NCI-H69 (cell line): ENCODE measurements at regions not wholly inside any gene's neighbourhood (a gene's known extent, or its start where the extent isn't known, plus 50 kb on each side); places are given as distances from the start of the nearest gene placed in this dataset.
A peak's percentile ranks its signal among the peaks of the same experiment; 100 is the strongest.
"Not testable (repeated sequence)": the region's sequence is repeated elsewhere in the genome, so short reads cannot be mapped to it uniquely, and the experiment has no call there.

ENCODE experiments used
- DNase-seq: peaks from one replicate; lab custom pipeline; 2025; lab: John Stamatoyannopoulos, UW

GRCh38 chr9:20238921-20239320 is 383.4 kb downstream of the MLLT3 start:
- no peak for DNase-seq

GRCh38 chr9:20237686-20238085 is 384.6 kb downstream of the MLLT3 start:
- DNase-seq = no peak

GRCh38 chr9:20236676-20237075 is 385.6 kb downstream of the MLLT3 start:
- peak; percentile 15 for DNase-seq

GRCh38 chr9:20235206-20235605 is 387.1 kb downstream of the MLLT3 start:
- not testable (repeated sequence) for DNase-seq

GRCh38 chr9:20228096-20228495 is 394.2 kb downstream of the MLLT3 start:
- no peak for DNase-seq

- DNase-seq = no peak
Observed at GRCh38 chr9:20227166-20227874, 395.0 kb downstream of the MLLT3 start.

- DNase-seq = peak; percentile 91
Observed at GRCh38 chr9:20226345-20226744, 396.0 kb downstream of the MLLT3 start.

GRCh38 chr9:20225826-20226225 is 396.5 kb downstream of the MLLT3 start:
- DNase-seq = no peak

GRCh38 chr9:20224756-20225155 is 397.5 kb downstream of the MLLT3 start:
- DNase-seq = no peak

GRCh38 chr9:20220286-20220685 is 402.0 kb downstream of the MLLT3 start:
- no peak for DNase-seq

GRCh38 chr9:20219437-20219836 is 402.9 kb downstream of the MLLT3 start:
- DNase-seq = no peak

- no peak for DNase-seq
Observed at GRCh38 chr9:20217596-20217995, 404.7 kb downstream of the MLLT3 start.

- no peak for DNase-seq
Observed at GRCh38 chr9:20216438-20216837, 405.9 kb downstream of the MLLT3 start.

- DNase-seq = no peak
Observed at GRCh38 chr9:20215552-20215951, 406.7 kb downstream of the MLLT3 start.

- no peak for DNase-seq
Observed at GRCh38 chr9:20212806-20213205, 409.5 kb downstream of the MLLT3 start.

GRCh38 chr9:20209391-20210340 is 412.6 kb downstream of the MLLT3 start:
- DNase-seq = no peak

GRCh38 chr9:20208961-20209371 is 413.3 kb downstream of the MLLT3 start:
- DNase-seq = peak; percentile 13

GRCh38 chr9:20208226-20208625 is 414.1 kb downstream of the MLLT3 start:
- no peak for DNase-seq

- DNase-seq = no peak
Observed at GRCh38 chr9:20207176-20207575, 415.1 kb downstream of the MLLT3 start.

- DNase-seq = no peak
Observed at GRCh38 chr9:20205821-20206220, 416.5 kb downstream of the MLLT3 start.

GRCh38 chr9:20200991-20201431 is 412.2 kb upstream of the SLC24A2 start:
- DNase-seq = no peak

GRCh38 chr9:20200581-20200980 is 411.7 kb upstream of the SLC24A2 start:
- no peak for DNase-seq

- no peak for DNase-seq
Observed at GRCh38 chr9:20199111-20199510, 410.3 kb upstream of the SLC24A2 start.
